ENCODE measurements at regions not wholly inside any gene's neighbourhood (a gene's known extent, or its start where the extent isn't known, plus 50 kb on each side); places are given as distances from the start of the nearest gene placed in this dataset.
"Not testable (repeated sequence)": the region's sequence is repeated elsewhere in the genome, so short reads cannot be mapped to it uniquely, and the experiment has no call there.

DNA sequence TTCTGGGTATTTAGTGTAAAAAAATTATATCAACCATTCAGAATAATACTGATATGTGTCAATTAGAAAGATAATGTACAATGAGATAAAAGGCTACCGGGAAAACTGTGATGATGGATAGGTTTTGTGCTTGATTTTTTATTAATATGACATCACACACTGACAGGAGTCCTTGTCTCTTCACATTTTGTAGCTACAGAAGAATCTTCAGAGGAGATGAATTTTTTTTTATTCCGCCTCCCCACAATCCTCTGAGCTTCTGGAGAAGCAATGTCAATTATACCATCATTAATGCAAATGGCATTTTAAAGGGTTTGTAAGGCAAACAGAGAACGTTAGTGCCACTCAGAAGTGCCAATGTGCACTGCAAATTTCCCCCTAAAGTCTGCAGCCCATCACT is 131.7 kb upstream of the CCNG1 start:
- H2AFZ ChIP-seq (ENCODE audit: low read length) = no peak overlapping the region
- H3K27me3 ChIP-seq (ENCODE audit: low read length) = no peaks in the 10 kb centered on the region
- no peaks in the 10 kb centered on the region for H3K4me1 ChIP-seq (ENCODE audit: low read length)
- no peaks in the 10 kb centered on the region for H4K20me1 ChIP-seq (ENCODE audit: insufficient read depth, low read depth, low read length)
- no peak for DNase-seq
- H3K9ac ChIP-seq (ENCODE audit: low read length) = no peak overlapping the region
- no peak overlapping the region for H3K4me3 ChIP-seq (ENCODE audit: low read length)
- no peaks in the 10 kb centered on the region for H3K9me3 ChIP-seq (ENCODE audit: low read length)
- H3K36me3 ChIP-seq (ENCODE audit: insufficient read depth, low read length) = no peaks in the 10 kb centered on the region
- H3K9me2 ChIP-seq (replicated peaks; ENCODE audit: insufficient read depth, low read length) = no peaks in the 10 kb centered on the region
- no peak overlapping the region for H3K4me2 ChIP-seq (ENCODE audit: low read depth, low read length, poor library complexity, severe bottlenecking)
- H3K79me2 ChIP-seq (ENCODE audit: low read length) = no peaks in the 10 kb centered on the region
- H3K27ac ChIP-seq (ENCODE audit: low read length) = no peak overlapping the region

DNA sequence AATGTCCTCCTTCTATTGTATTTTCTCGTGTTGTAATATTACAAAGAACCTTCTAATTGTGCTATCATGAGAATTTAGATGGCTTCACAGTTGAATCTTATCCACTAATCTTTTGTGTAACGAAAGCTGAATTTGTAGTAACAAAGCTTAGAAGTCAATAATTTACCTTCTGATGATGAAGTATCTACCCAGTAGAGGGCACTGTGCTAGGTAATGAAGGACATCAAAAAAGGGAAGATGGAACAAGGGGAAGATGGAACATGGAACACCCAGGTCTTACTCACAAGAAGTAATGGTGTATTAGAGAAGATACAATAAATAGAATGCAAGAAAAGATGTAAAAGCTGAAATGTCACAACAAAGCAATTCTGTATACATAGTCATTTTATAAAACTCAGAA is 131.0 kb upstream of the CCNG1 start:
- Histone ChIP-seq H4K20me1 (ENCODE audit: insufficient read depth, low read depth, low read length) (no peaks in the 10 kb centered on the region), H3K27ac (ENCODE audit: low read length) (no peak overlapping the region), H3K27me3 (ENCODE audit: low read length) (no peaks in the 10 kb centered on the region), H3K9me2 (replicated peaks; ENCODE audit: insufficient read depth, low read length) (no peaks in the 10 kb centered on the region), H3K36me3 (ENCODE audit: insufficient read depth, low read length) (no peaks in the 10 kb centered on the region), H3K4me2 (ENCODE audit: low read depth, low read length, poor library complexity, severe bottlenecking) (no peak overlapping the region), H3K4me3 (ENCODE audit: low read length) (no peak overlapping the region), H3K9me3 (ENCODE audit: low read length) (no peaks in the 10 kb centered on the region), H3K9ac (ENCODE audit: low read length) (no peak overlapping the region), H2AFZ (ENCODE audit: low read length) (no peak overlapping the region), H3K4me1 (ENCODE audit: low read length) (no peaks in the 10 kb centered on the region), H3K79me2 (ENCODE audit: low read length) (no peaks in the 10 kb centered on the region)
- DNase-seq = peak; percentile 75

DNA sequence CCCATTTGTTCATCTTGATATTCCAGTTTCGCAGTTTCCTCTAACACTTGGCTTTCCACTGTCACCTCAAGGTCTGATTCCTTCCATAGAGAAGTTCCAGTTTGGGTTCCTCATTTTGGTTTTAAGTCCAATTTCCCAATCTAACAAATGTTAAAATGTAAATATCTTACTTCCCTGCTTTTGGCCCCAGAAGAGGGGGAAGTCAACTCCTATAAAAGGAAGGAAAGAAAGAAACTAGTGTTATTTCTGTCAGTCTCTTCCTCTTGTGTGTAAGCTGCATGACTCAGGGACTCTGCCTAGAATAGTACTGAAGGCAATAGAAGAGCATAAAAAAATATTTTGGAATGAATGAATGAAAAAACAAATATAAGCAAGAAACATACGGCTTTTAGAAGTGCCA is 127.5 kb upstream of the CCNG1 start:
- Histone ChIP-seq H3K4me2 (ENCODE audit: low read depth, low read length, poor library complexity, severe bottlenecking) (no peak overlapping the region), H3K9ac (ENCODE audit: low read length) (no peak overlapping the region), H3K79me2 (ENCODE audit: low read length) (no peaks in the 10 kb centered on the region), H3K27ac (ENCODE audit: low read length) (no peak overlapping the region), H3K9me2 (replicated peaks; ENCODE audit: insufficient read depth, low read length) (no peaks in the 10 kb centered on the region), H3K27me3 (ENCODE audit: low read length) (no peaks in the 10 kb centered on the region), H3K36me3 (ENCODE audit: insufficient read depth, low read length) (no peaks in the 10 kb centered on the region), H3K9me3 (ENCODE audit: low read length) (no peaks in the 10 kb centered on the region), H2AFZ (ENCODE audit: low read length) (no peak overlapping the region), H4K20me1 (ENCODE audit: insufficient read depth, low read depth, low read length) (no peaks in the 10 kb centered on the region), H3K4me1 (ENCODE audit: low read length) (no peaks in the 10 kb centered on the region), H3K4me3 (ENCODE audit: low read length) (no peak overlapping the region)
- DNase-seq = no peak

DNA sequence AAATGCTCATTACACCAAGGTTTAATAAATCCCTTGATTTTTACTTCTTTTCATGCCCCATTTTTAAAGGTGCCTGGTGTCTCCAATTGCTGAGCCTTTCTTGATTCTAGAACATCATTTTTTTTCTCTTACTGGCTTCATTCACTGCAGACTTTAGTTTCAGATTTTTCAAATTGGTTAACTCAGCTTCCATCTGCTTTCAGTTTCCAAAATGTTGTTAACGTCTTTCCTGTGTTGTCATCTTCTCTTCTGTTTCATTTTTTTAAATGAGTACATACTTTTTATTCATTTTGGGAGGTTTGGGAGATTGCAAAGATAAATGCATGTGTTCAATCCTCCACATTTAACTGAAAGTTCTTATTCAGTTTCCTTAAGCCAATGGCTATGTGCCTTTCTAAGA is 126.4 kb upstream of the CCNG1 start:
- Histone ChIP-seq H3K79me2 (ENCODE audit: low read length) (no peaks in the 10 kb centered on the region), H4K20me1 (ENCODE audit: insufficient read depth, low read depth, low read length) (no peaks in the 10 kb centered on the region), H3K9me2 (replicated peaks; ENCODE audit: insufficient read depth, low read length) (no peaks in the 10 kb centered on the region), H3K4me3 (ENCODE audit: low read length) (no peak overlapping the region), H2AFZ (ENCODE audit: low read length) (no peak overlapping the region), H3K27me3 (ENCODE audit: low read length) (no peaks in the 10 kb centered on the region), H3K27ac (ENCODE audit: low read length) (no peak overlapping the region), H3K36me3 (ENCODE audit: insufficient read depth, low read length) (no peaks in the 10 kb centered on the region), H3K4me2 (ENCODE audit: low read depth, low read length, poor library complexity, severe bottlenecking) (no peak overlapping the region), H3K4me1 (ENCODE audit: low read length) (no peaks in the 10 kb centered on the region), H3K9me3 (ENCODE audit: low read length) (no peaks in the 10 kb centered on the region), H3K9ac (ENCODE audit: low read length) (no peak overlapping the region)
- no peak for DNase-seq

DNA sequence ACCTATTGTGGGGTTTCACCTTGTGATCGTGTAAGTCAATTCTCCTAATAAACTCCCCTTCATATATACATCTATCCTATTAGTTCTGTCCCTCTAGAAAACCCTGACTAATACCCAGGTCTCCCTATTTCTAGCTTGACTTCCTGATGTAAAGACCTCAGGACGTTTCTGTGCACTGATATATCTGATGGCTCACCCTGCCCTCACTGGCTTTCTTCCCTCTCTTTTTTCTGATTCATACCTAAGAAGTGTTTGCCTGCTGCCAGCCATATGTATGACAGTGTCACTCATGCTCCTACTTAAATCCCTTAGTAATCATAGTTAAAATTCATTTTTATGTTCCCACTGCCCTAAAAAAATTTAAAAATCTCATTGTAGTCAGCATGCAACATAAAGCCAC is 124.8 kb upstream of the CCNG1 start:
- Histone ChIP-seq H3K4me1 (ENCODE audit: low read length) (no peaks in the 10 kb centered on the region), H3K27ac (ENCODE audit: low read length) (no peak overlapping the region)

DNA sequence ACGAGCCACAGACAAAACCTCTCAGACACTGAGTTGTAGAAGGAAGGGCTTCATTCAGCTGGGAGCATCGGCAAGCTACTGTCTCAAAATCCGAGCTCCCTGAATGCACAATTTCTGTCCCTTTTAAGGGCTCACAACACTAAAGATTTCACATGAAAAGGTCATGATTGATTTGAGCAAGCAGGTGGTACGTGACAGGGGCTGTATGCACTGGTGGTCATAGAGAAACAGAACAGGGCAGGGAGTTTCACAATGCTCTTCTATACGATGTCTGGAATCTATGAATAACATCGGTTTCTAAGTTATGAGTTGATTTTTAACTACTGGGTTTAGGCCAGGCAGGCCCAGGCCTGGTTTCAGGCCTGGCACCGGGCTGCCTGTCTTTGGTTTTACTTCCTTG is 124.3 kb upstream of the CCNG1 start:
- not testable (repeated sequence) for H2AFZ ChIP-seq (ENCODE audit: low read length); DNase-seq; H3K4me3 ChIP-seq (ENCODE audit: low read length); H3K4me2 ChIP-seq (ENCODE audit: low read depth, low read length, poor library complexity, severe bottlenecking); H3K36me3 ChIP-seq (ENCODE audit: insufficient read depth, low read length); H3K9me2 ChIP-seq (replicated peaks; ENCODE audit: insufficient read depth, low read length); H3K9me3 ChIP-seq (ENCODE audit: low read length); H3K79me2 ChIP-seq (ENCODE audit: low read length); H3K4me1 ChIP-seq (ENCODE audit: low read length); H3K27me3 ChIP-seq (ENCODE audit: low read length); H3K9ac ChIP-seq (ENCODE audit: low read length); H3K27ac ChIP-seq (ENCODE audit: low read length); H4K20me1 ChIP-seq (ENCODE audit: insufficient read depth, low read depth, low read length)

More for the DNA sequence above, 124.8 kb upstream of the CCNG1 start:
- Histone ChIP-seq H3K4me3 (ENCODE audit: low read length) (no peak overlapping the region), H3K79me2 (ENCODE audit: low read length) (no peaks in the 10 kb centered on the region), H3K9me3 (ENCODE audit: low read length) (no peaks in the 10 kb centered on the region), H3K36me3 (ENCODE audit: insufficient read depth, low read length) (no peaks in the 10 kb centered on the region), H3K9me2 (replicated peaks; ENCODE audit: insufficient read depth, low read length) (no peaks in the 10 kb centered on the region), H4K20me1 (ENCODE audit: insufficient read depth, low read depth, low read length) (no peaks in the 10 kb centered on the region), H3K27me3 (ENCODE audit: low read length) (no peaks in the 10 kb centered on the region), H2AFZ (ENCODE audit: low read length) (no peak overlapping the region), H3K9ac (ENCODE audit: low read length) (no peak overlapping the region), H3K4me2 (ENCODE audit: low read depth, low read length, poor library complexity, severe bottlenecking) (no peak overlapping the region)
- no peak for DNase-seq

DNA sequence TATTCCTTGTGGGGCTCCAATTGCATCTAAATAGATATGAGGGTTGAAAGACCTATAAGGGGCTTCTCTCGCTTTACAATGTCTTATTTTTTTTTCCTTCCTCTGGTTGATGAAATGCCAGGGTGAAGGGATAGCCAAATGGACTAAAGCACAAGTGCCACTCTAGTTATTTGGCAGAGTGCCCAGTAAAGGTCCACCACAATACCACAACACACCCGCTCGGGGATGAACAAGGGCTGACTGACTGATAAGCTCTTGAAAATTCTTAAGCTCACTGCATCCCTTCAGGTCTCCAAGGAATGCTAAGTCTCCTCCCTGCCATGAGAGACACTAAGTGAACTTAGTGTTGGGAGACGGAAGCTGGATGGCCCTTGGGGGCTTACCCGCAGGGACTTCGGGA is 121.0 kb upstream of the CCNG1 start:
- H3K4me3 ChIP-seq (ENCODE audit: low read length); H3K9me2 ChIP-seq (replicated peaks; ENCODE audit: insufficient read depth, low read length); H3K79me2 ChIP-seq (ENCODE audit: low read length); DNase-seq; H3K4me1 ChIP-seq (ENCODE audit: low read length); H4K20me1 ChIP-seq (ENCODE audit: insufficient read depth, low read depth, low read length); H3K4me2 ChIP-seq (ENCODE audit: low read depth, low read length, poor library complexity, severe bottlenecking); H3K27me3 ChIP-seq (ENCODE audit: low read length); H3K9ac ChIP-seq (ENCODE audit: low read length); H2AFZ ChIP-seq (ENCODE audit: low read length); H3K9me3 ChIP-seq (ENCODE audit: low read length); H3K36me3 ChIP-seq (ENCODE audit: insufficient read depth, low read length); H3K27ac ChIP-seq (ENCODE audit: low read length): not testable (repeated sequence)

DNA sequence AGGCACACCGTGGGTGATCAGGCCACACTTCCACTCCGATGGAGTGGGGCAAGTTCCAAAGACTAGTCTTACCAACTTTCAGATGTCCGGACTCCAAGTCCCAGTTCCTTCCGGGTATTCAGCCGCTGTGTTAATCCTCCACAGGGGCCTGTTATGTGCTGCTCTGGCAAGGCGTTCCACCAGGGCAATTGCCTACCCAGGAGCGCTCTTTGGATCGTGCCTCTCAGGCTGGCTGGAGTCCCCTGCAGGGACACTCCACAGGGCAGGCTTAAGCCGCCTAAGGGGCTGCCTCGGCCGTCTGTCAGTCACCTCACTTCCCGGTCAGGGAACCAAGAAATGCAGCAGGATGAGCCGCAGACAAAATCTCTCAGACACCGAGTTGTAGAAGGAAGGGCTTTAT is 118.7 kb upstream of the CCNG1 start:
- Histone ChIP-seq H3K27me3 (ENCODE audit: low read length) (no peaks in the 10 kb centered on the region), H3K36me3 (ENCODE audit: insufficient read depth, low read length) (no peaks in the 10 kb centered on the region), H3K9ac (ENCODE audit: low read length) (no peak overlapping the region), H3K4me2 (ENCODE audit: low read depth, low read length, poor library complexity, severe bottlenecking) (no peak overlapping the region), H3K4me3 (ENCODE audit: low read length) (no peak overlapping the region), H3K9me3 (ENCODE audit: low read length) (no peaks in the 10 kb centered on the region), H3K9me2 (replicated peaks; ENCODE audit: insufficient read depth, low read length) (no peaks in the 10 kb centered on the region), H4K20me1 (ENCODE audit: insufficient read depth, low read depth, low read length) (no peaks in the 10 kb centered on the region), H2AFZ (ENCODE audit: low read length) (no peak overlapping the region), H3K4me1 (ENCODE audit: low read length) (no peaks in the 10 kb centered on the region), H3K79me2 (ENCODE audit: low read length) (no peaks in the 10 kb centered on the region), H3K27ac (ENCODE audit: low read length) (no peak overlapping the region)
- DNase-seq = no peak

DNA sequence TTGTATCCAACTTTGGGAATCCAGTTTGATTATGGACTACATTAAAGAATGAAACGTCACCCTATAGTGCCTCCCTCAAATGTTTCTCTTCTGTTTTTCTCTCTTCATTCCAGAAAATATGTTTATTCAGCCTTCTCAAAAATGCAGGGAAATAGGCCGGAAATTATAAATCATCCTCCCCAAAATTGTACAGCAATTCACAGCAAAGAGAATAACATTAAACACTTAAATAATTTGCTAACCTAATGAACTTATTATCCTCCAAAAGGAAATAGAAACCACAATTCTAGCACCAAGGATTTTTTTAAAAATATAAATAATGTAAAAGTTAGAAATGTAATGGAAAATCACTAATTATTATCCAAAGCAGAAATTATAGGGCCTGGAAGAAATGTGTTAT is 115.9 kb upstream of the CCNG1 start:
- H3K27me3 ChIP-seq (ENCODE audit: low read length) = no peaks in the 10 kb centered on the region
- no peak overlapping the region for H3K27ac ChIP-seq (ENCODE audit: low read length)
- H4K20me1 ChIP-seq (ENCODE audit: insufficient read depth, low read depth, low read length) = no peaks in the 10 kb centered on the region
- no peaks in the 10 kb centered on the region for H3K36me3 ChIP-seq (ENCODE audit: insufficient read depth, low read length)
- H3K4me3 ChIP-seq (ENCODE audit: low read length) = no peak overlapping the region
- H3K4me1 ChIP-seq (ENCODE audit: low read length) = no peaks in the 10 kb centered on the region
- no peak overlapping the region for H3K9ac ChIP-seq (ENCODE audit: low read length)
- no peak for DNase-seq
- no peaks in the 10 kb centered on the region for H3K9me2 ChIP-seq (replicated peaks; ENCODE audit: insufficient read depth, low read length)
- no peak overlapping the region for H3K4me2 ChIP-seq (ENCODE audit: low read depth, low read length, poor library complexity, severe bottlenecking)
- no peaks in the 10 kb centered on the region for H3K9me3 ChIP-seq (ENCODE audit: low read length)
- H2AFZ ChIP-seq (ENCODE audit: low read length) = no peak overlapping the region
- H3K79me2 ChIP-seq (ENCODE audit: low read length) = no peaks in the 10 kb centered on the region

Measured in Karpas-422 (cell line).